LNCAP (cell line): ENCODE measurements at regions not wholly inside any gene's neighbourhood (a gene's known extent, or its start where the extent isn't known, plus 50 kb on each side); places are given as distances from the start of the nearest gene placed in this dataset.

Experiments
- TF ChIP-seq, protein P1 (sequence below): fragments of 450-650 bp; IDR thresholded peaks from 2 replicates; pipeline ENCODE4 v1.5.1; 2017; ENCODE audit warnings: mild to moderate bottlenecking

DNA sequence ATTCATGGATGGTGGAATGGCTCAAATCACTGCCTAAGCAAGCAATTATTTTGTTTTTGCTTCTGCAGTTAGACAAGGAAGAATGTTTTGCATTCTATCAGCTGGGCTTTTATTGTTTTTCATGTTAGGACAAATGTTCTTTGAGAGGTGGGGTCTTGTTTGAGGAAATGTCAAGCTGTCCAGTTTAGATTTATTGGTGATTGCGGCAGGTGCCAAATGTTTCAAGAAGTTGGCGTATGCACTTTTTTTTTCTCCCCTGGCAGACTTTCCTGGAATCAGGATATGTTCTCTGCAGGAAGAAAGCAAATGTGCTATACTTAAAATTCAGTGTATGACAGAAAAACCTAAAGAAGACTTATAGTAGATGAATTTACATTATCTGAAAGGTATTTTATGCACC is 81.0 kb upstream of the JAG1 start:
- TF ChIP-seq, protein P1, sequence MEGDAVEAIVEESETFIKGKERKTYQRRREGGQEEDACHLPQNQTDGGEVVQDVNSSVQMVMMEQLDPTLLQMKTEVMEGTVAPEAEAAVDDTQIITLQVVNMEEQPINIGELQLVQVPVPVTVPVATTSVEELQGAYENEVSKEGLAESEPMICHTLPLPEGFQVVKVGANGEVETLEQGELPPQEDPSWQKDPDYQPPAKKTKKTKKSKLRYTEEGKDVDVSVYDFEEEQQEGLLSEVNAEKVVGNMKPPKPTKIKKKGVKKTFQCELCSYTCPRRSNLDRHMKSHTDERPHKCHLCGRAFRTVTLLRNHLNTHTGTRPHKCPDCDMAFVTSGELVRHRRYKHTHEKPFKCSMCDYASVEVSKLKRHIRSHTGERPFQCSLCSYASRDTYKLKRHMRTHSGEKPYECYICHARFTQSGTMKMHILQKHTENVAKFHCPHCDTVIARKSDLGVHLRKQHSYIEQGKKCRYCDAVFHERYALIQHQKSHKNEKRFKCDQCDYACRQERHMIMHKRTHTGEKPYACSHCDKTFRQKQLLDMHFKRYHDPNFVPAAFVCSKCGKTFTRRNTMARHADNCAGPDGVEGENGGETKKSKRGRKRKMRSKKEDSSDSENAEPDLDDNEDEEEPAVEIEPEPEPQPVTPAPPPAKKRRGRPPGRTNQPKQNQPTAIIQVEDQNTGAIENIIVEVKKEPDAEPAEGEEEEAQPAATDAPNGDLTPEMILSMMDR, result no peak

DNA sequence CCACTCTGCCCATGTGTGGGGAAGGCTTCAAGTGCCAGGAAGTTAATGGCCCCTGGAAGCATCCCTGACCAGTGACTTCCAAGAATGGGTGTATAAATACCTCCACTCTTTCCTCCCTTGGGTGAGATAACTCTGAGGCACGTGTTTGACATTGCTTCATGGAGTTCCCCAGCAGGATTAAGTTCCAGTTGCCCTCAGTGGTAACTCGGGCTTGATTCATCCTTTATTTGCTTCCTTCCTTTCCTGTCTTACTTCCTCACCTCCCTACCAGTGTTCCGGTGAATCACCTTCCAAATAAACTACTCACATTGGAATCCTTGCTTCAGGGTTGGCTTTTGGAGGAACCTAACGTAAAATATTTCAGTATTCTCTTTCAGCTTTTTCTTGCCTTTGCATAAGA is 84.6 kb upstream of the JAG1 start:
- TF ChIP-seq, protein P1, result no peak

DNA sequence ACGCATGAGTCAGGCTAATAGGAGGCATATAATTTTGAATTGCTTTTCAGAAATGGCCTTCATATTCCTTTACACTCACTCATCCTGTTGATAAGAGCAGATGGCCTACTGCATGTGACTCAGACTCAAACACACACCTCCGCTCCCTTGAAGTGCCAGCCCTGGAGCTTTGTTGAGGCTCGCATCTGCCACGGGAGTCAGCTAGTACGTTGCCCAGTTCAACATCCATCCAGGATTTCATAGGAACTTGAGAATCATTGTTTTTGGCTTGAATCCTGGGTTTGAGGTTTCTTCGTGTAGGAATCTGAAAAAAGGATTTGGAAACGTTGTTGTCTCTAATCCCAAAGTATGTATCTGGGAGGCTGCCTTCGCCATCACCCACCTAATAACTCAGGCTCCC is 87.4 kb upstream of the JAG1 start:
- TF ChIP-seq, protein P1, result no peak

DNA sequence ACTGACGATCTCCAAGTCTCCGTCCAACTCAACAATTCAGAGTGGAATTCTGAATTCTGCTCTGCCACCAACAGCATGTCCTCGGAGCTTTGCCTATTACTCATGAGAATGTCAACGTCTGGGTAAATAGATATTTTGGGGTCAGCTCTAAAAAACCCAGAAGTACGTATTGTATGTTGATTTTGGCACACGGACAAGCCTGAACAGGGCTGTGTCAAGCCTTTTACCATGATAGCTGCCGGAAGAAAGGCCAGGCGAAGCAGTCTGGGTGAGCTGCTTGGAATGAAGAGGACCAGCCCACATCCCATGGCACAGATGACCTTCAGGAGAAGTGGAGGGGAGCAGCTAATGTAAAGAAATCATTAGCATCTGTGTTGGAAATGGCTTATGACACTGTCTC is 88.0 kb upstream of the JAG1 start:
- TF ChIP-seq, protein P1, result no peak

- TF ChIP-seq, protein P1, result no peak
These were observed 88.4 kb upstream of the JAG1 start for GRCh38 chr20:10762216-10762615.

- TF ChIP-seq, protein P1, result no peak
These were observed 89.3 kb upstream of the JAG1 start for GRCh38 chr20:10763112-10763511.

- TF ChIP-seq, protein P1, result no peak
These were observed 95.9 kb upstream of the JAG1 start for GRCh38 chr20:10769700-10770099.

GRCh38 chr20:10770753-10771152 is 97.0 kb upstream of the JAG1 start:
- TF ChIP-seq, protein P1, result no peak
